ENCODE measurements at regions not wholly inside any gene's neighbourhood (a gene's known extent, or its start where the extent isn't known, plus 50 kb on each side); places are given as distances from the start of the nearest gene placed in this dataset.

GRCh38 chr11:45385844-45386243 is 99.7 kb upstream of the SYT13 start:
- Mint-ChIP-seq H3K4me1 (peaks cover 8% of the 10 kb centered on the region), H3K36me3 (ENCODE audit: low read depth) (no peaks in the 10 kb centered on the region), H3K4me3 (no peak overlapping the region), H3K27ac (no peak overlapping the region), H3K27me3 (peaks cover 3% of the 10 kb centered on the region), H3K9me3 (ENCODE audit: low read depth) (no peaks in the 10 kb centered on the region)
- ChIA-PET POLR2A (no interaction called here), CTCF (interaction anchor here (3.1 kb wide), 1 partner anchor 14 kb away, joined by 12 read pairs; no protein-coding TSS in a partner anchor)
- ATAC-seq (peak; percentile 75), DNase-seq (no peak)
- intact Hi-C loops (cut with DNase I, micrococcal nuclease): no loop called here

GRCh38 chr11:45385423-45385822 is 99.3 kb upstream of the SYT13 start:
- H3K27me3 Mint-ChIP-seq: peaks cover 3% of the 10 kb centered on the region
- no peak overlapping the region for H3K4me3 Mint-ChIP-seq
- ChIA-PET POLR2A (no interaction called here), CTCF (interaction anchor here (3.1 kb wide), 1 partner anchor 14 kb away, joined by 12 read pairs; no protein-coding TSS in a partner anchor)
- no peak overlapping the region for H3K27ac Mint-ChIP-seq
- no peak for DNase-seq
- no peaks in the 10 kb centered on the region for H3K36me3 Mint-ChIP-seq (ENCODE audit: low read depth)
- no peak for ATAC-seq
- H3K9me3 Mint-ChIP-seq (ENCODE audit: low read depth): no peaks in the 10 kb centered on the region
- H3K4me1 Mint-ChIP-seq: peaks cover 8% of the 10 kb centered on the region
- intact Hi-C loops (cut with DNase I, micrococcal nuclease): no loop called here

GRCh38 chr11:45384711-45385241 is 98.6 kb upstream of the SYT13 start:
- H3K27ac Mint-ChIP-seq: no peak overlapping the region
- DNase-seq (no peak), ATAC-seq (no peak)
- no peaks in the 10 kb centered on the region for H3K9me3 Mint-ChIP-seq (ENCODE audit: low read depth)
- peaks cover 8% of the 10 kb centered on the region for H3K4me1 Mint-ChIP-seq
- no peak overlapping the region for H3K4me3 Mint-ChIP-seq
- H3K27me3 Mint-ChIP-seq: peaks cover 3% of the 10 kb centered on the region
- ChIA-PET CTCF (interaction anchor here (3.1 kb wide), 1 partner anchor 13 kb away, joined by 12 read pairs; no protein-coding TSS in a partner anchor), POLR2A (no interaction called here)
- intact Hi-C loops (cut with DNase I, micrococcal nuclease): no loop called here
- H3K36me3 Mint-ChIP-seq (ENCODE audit: low read depth): no peaks in the 10 kb centered on the region

GRCh38 chr11:45384016-45384415 is 97.9 kb upstream of the SYT13 start:
- peaks cover 3% of the 10 kb centered on the region for H3K27me3 Mint-ChIP-seq
- no peaks in the 10 kb centered on the region for H3K9me3 Mint-ChIP-seq (ENCODE audit: low read depth)
- peaks cover 8% of the 10 kb centered on the region for H3K4me1 Mint-ChIP-seq
- DNase-seq: no peak
- CTCF ChIA-PET: interaction anchor here (0.7 to 3.1 kb wide), 3 partner anchors 9 to 388 kb away, joined by 3 to 12 read pairs (median 5); no protein-coding TSS in a partner anchor
- no peaks in the 10 kb centered on the region for H3K36me3 Mint-ChIP-seq (ENCODE audit: low read depth)
- no peak overlapping the region for H3K27ac Mint-ChIP-seq
- POLR2A ChIA-PET: no interaction called here
- intact Hi-C loops (cut with DNase I, micrococcal nuclease): no loop called here
- ATAC-seq: no peak
- no peak overlapping the region for H3K4me3 Mint-ChIP-seq

- peaks cover 8% of the 10 kb centered on the region for H3K4me1 Mint-ChIP-seq
- H3K9me3 Mint-ChIP-seq (ENCODE audit: low read depth): no peaks in the 10 kb centered on the region
- ChIA-PET POLR2A (no interaction called here), CTCF (interaction anchor here (0.7 to 1.1 kb wide), 3 partner anchors 8 to 298 kb away, joined by 3 to 6 read pairs (median 5); no protein-coding TSS in a partner anchor)
- ATAC-seq (no peak), DNase-seq (peak; percentile 13)
- H3K36me3 Mint-ChIP-seq (ENCODE audit: low read depth): no peaks in the 10 kb centered on the region
- no peak overlapping the region for H3K4me3 Mint-ChIP-seq
- intact Hi-C loops (cut with DNase I, micrococcal nuclease): no loop called here
- H3K27ac Mint-ChIP-seq: no peak overlapping the region
- H3K27me3 Mint-ChIP-seq: peaks cover 3% of the 10 kb centered on the region
Measured at GRCh38 chr11:45383224-45383623, 97.1 kb upstream of the SYT13 start.

- DNase-seq: no peak
- Mint-ChIP-seq H3K4me3 (no peak overlapping the region), H3K27ac (no peak overlapping the region), H3K9me3 (ENCODE audit: low read depth) (no peaks in the 10 kb centered on the region), H3K4me1 (peaks cover 8% of the 10 kb centered on the region), H3K27me3 (peaks cover 3% of the 10 kb centered on the region), H3K36me3 (ENCODE audit: low read depth) (no peaks in the 10 kb centered on the region)
- ChIA-PET CTCF (interaction anchor here (1.1 kb wide), 1 partner anchor 11 kb away, joined by 6 read pairs; no protein-coding TSS in a partner anchor), POLR2A (no interaction called here)
- intact Hi-C loops (cut with DNase I, micrococcal nuclease): no loop called here
- ATAC-seq: peak; percentile 30
Measured at GRCh38 chr11:45382133-45382878, 96.2 kb upstream of the SYT13 start.

- Mint-ChIP-seq H3K27ac (no peak overlapping the region), H3K36me3 (ENCODE audit: low read depth) (no peaks in the 10 kb centered on the region), H3K4me3 (no peak overlapping the region), H3K4me1 (peaks cover 15% of the 10 kb centered on the region), H3K27me3 (peaks cover 3% of the 10 kb centered on the region), H3K9me3 (ENCODE audit: low read depth) (no peaks in the 10 kb centered on the region)
- no peak for DNase-seq
- ChIA-PET CTCF (interaction anchor here (0.5 to 2.4 kb wide), 2 partner anchors 8 to 197 kb away, joined by 3 to 10 read pairs; no protein-coding TSS in a partner anchor), POLR2A (no interaction called here)
- ATAC-seq: no peak
- intact Hi-C loops (cut with DNase I, micrococcal nuclease): no loop called here
Measured at GRCh38 chr11:45379162-45379863, 93.2 kb upstream of the SYT13 start.

GRCh38 chr11:45378516-45378915 is 92.4 kb upstream of the SYT13 start:
- CTCF ChIA-PET: interaction anchor here (2.4 kb wide), 1 partner anchor 7 kb away, joined by 10 read pairs; no protein-coding TSS in a partner anchor
- Mint-ChIP-seq H3K9me3 (ENCODE audit: low read depth) (no peaks in the 10 kb centered on the region), H3K4me1 (peaks cover 17% of the 10 kb centered on the region), H3K4me3 (no peak overlapping the region), H3K27me3 (peaks cover 3% of the 10 kb centered on the region), H3K36me3 (ENCODE audit: low read depth) (no peaks in the 10 kb centered on the region), H3K27ac (no peak overlapping the region)
- ATAC-seq (no peak), DNase-seq (no peak)
- intact Hi-C loops (cut with DNase I, micrococcal nuclease): no loop called here
- POLR2A ChIA-PET: no interaction called here

- Mint-ChIP-seq H3K27ac (no peak overlapping the region), H3K4me3 (no peak overlapping the region)
- ATAC-seq: peak; percentile 19
Measured at GRCh38 chr11:45374653-45375059, 88.5 kb upstream of the SYT13 start.

GRCh38 chr11:45374130-45374529 is 88.0 kb upstream of the SYT13 start:
- no peak overlapping the region for H3K27ac Mint-ChIP-seq
- intact Hi-C loops (cut with DNase I, micrococcal nuclease): no loop called here
- DNase-seq (no peak), ATAC-seq (no peak)
- H3K9me3 Mint-ChIP-seq (ENCODE audit: low read depth): no peaks in the 10 kb centered on the region
- CTCF ChIA-PET: interaction anchor here (0.7 to 1.9 kb wide), 5 partner anchors 19 to 397 kb away, joined by 3 to 8 read pairs (median 3); no protein-coding TSS in a partner anchor
- H3K27me3 Mint-ChIP-seq: peaks cover 8% of the 10 kb centered on the region
- POLR2A ChIA-PET: interaction anchor here (0.6 kb wide), 1 partner anchor 395 kb away, joined by 7 read pairs; no protein-coding TSS in a partner anchor
- H3K36me3 Mint-ChIP-seq (ENCODE audit: low read depth): no peaks in the 10 kb centered on the region
- peaks cover 16% of the 10 kb centered on the region for H3K4me1 Mint-ChIP-seq
- no peak overlapping the region for H3K4me3 Mint-ChIP-seq

More at GRCh38 chr11:45374653-45375059, 88.5 kb upstream of the SYT13 start:
- ChIA-PET CTCF (interaction anchor here (0.5 to 1.9 kb wide), 6 partner anchors 9 to 874 kb away, joined by 3 to 8 read pairs (median 3); no protein-coding TSS in a partner anchor), POLR2A (no interaction called here)
- Mint-ChIP-seq H3K9me3 (ENCODE audit: low read depth) (no peaks in the 10 kb centered on the region), H3K4me1 (peaks cover 16% of the 10 kb centered on the region), H3K36me3 (ENCODE audit: low read depth) (no peaks in the 10 kb centered on the region), H3K27me3 (peaks cover 8% of the 10 kb centered on the region)
- intact Hi-C loops (cut with DNase I, micrococcal nuclease): no loop called here
- no peak for DNase-seq

- intact Hi-C loops (cut with DNase I, micrococcal nuclease): no loop called here
- Mint-ChIP-seq H3K4me3 (no peak overlapping the region), H3K27me3 (peaks cover 8% of the 10 kb centered on the region), H3K27ac (no peak overlapping the region), H3K9me3 (ENCODE audit: low read depth) (no peaks in the 10 kb centered on the region), H3K36me3 (ENCODE audit: low read depth) (no peaks in the 10 kb centered on the region), H3K4me1 (peaks cover 16% of the 10 kb centered on the region)
- CTCF ChIA-PET: interaction anchor here (0.6 to 1.0 kb wide), 3 partner anchors 251 to 469 kb away, joined by 3 read pairs; no protein-coding TSS in a partner anchor
- no peak for ATAC-seq
- no peak for DNase-seq
- POLR2A ChIA-PET: interaction anchor here (0.6 kb wide), 1 partner anchor 396 kb away, joined by 7 read pairs; no protein-coding TSS in a partner anchor
Measured at GRCh38 chr11:45373506-45374035, 87.4 kb upstream of the SYT13 start.
